IMR-90 (cell line): ENCODE measurements at regions not wholly inside any gene's neighbourhood (a gene's known extent, or its start where the extent isn't known, plus 50 kb on each side); places are given as distances from the start of the nearest gene placed in this dataset.

Experiments
- ATAC-seq: fragments of 200-7000 bp; cut with Tn5 transposase; 2 replicates; pipeline ENCODE4 v1.9.1; 2020; ENCODE audit warnings: low read depth, mild to moderate bottlenecking, moderate library complexity
- BruUV-seq: library from RNA; stranded (reverse); fragments of 400-500 nt; replicated peaks from 2 replicates; lab custom pipeline; 2021; lab: Mats Ljungman, UMichigan
- CTCF ChIA-PET: fragments of 300-600 bp; formaldehyde crosslinking; extraction: SDS; loops from one replicate; lab custom pipeline; 2021; ENCODE audit warnings: antibody characterized with exemption; lab: Yijun Ruan, JAX
- POLR2A ChIA-PET: fragments of 300-600 bp; sonication (Branson Sonifier 250); formaldehyde crosslinking; loops from one replicate; lab custom pipeline; 2022; ENCODE audit warnings: antibody characterized with exemption; ENCODE audit not compliant: unreplicated experiment; lab: Charles Lee
- DNase-seq: peaks from one replicate; pipeline ENCODE4 v3.0.0; 2013
- H2AFZ ChIP-seq: replicated peaks from 2 replicates; pipeline ENCODE3; 2013; ENCODE audit warnings: low read length, mild to moderate bottlenecking; ENCODE audit not compliant: poor library complexity
- H2AK5ac ChIP-seq: 2 replicates; pipeline ENCODE4 v1.6.1; 2013; ENCODE audit warnings: low read depth, low read length, inconsistent platforms
- H2AK9ac ChIP-seq: replicated peaks from 2 replicates; pipeline ENCODE3; 2013; ENCODE audit warnings: mild to moderate bottlenecking, low read depth, low read length, moderate library complexity; ENCODE audit not compliant: poor library complexity
- H2BK120ac ChIP-seq: 2 replicates; pipeline ENCODE4 v1.6.1; 2013; ENCODE audit warnings: low read depth, low read length, inconsistent platforms
- H2BK15ac ChIP-seq: 3 replicates; pipeline ENCODE4 v1.6.1; 2013; ENCODE audit warnings: low read depth, low read length, inconsistent platforms
- H2BK20ac ChIP-seq: 2 replicates; pipeline ENCODE4 v1.6.1; 2013; ENCODE audit warnings: low read depth, mild to moderate bottlenecking, inconsistent platforms, low read length, moderate library complexity
- H2BK5ac ChIP-seq: 2 replicates; pipeline ENCODE4 v1.6.1; 2013; ENCODE audit warnings: mild to moderate bottlenecking, low read depth, low read length, inconsistent platforms; ENCODE audit not compliant: poor library complexity, severe bottlenecking
- H3K14ac ChIP-seq: replicated peaks from 2 replicates; pipeline ENCODE4 v1.6.1; 2013; ENCODE audit warnings: low read depth, low read length, inconsistent platforms
- H3K18ac ChIP-seq: 2 replicates; pipeline ENCODE4 v1.6.1; 2013; ENCODE audit warnings: low read depth, low read length, control low read depth
- H3K23ac ChIP-seq: 2 replicates; pipeline ENCODE4 v1.6.1; 2013; ENCODE audit warnings: low read depth, low read length, inconsistent platforms
- H3K27ac ChIP-seq: 2 replicates; pipeline ENCODE4 v1.5.1; 2013; ENCODE audit warnings: mild to moderate bottlenecking, control low read depth, low read length; ENCODE audit not compliant: insufficient read depth
- H3K27me3 ChIP-seq: 2 replicates; pipeline ENCODE4 v1.6.1; 2013; ENCODE audit warnings: low read length; ENCODE audit not compliant: control insufficient read depth, insufficient read depth
- H3K36me3 ChIP-seq: 2 replicates; pipeline ENCODE4 v1.6.1; 2013; ENCODE audit warnings: low read length, mixed read lengths; ENCODE audit not compliant: control insufficient read depth, insufficient read depth
- H3K4ac ChIP-seq: 2 replicates; pipeline ENCODE4 v1.6.1; 2013; ENCODE audit warnings: low read depth, low read length, inconsistent platforms
- H3K4me1 ChIP-seq: 2 replicates; pipeline ENCODE4 v1.6.1; 2013; ENCODE audit warnings: low read length, mixed read lengths; ENCODE audit not compliant: control insufficient read depth, insufficient read depth
- H3K4me2 ChIP-seq: 2 replicates; pipeline ENCODE4 v1.6.1; 2013; ENCODE audit warnings: low read depth, mild to moderate bottlenecking, control low read depth, low read length, moderate library complexity
- H3K4me3 ChIP-seq: 2 replicates; pipeline ENCODE4 v1.5.1; 2013; ENCODE audit warnings: low read depth, mild to moderate bottlenecking, control low read depth, low read length, moderate library complexity; ENCODE audit not compliant: insufficient read depth
- H3K56ac ChIP-seq: 2 replicates; pipeline ENCODE4 v1.6.1; 2013; ENCODE audit warnings: low read length, inconsistent platforms; ENCODE audit not compliant: insufficient read depth; ENCODE audit errors: extremely low read depth
- H3K79me1 ChIP-seq, 2 experiments: 2 replicates each; pipeline ENCODE4 v1.6.1; 2013; ENCODE audit warnings: low read length in 2 of 2, inconsistent platforms in 1 of 2, low read depth in 1 of 2
- H3K9ac ChIP-seq: 2 replicates; pipeline ENCODE4 v1.6.1; 2013; ENCODE audit warnings: low read depth, low read length, control low read depth
- H3K9me1 ChIP-seq: 2 replicates; pipeline ENCODE4 v1.6.1; 2013; ENCODE audit warnings: low read length, inconsistent platforms; ENCODE audit not compliant: insufficient read depth
- H3K9me3 ChIP-seq: 2 replicates; pipeline ENCODE4 v1.6.1; 2013; ENCODE audit warnings: low read length; ENCODE audit not compliant: control insufficient read depth, insufficient read depth
- H4K20me1 ChIP-seq: 2 replicates; pipeline ENCODE4 v1.6.1; 2013; ENCODE audit warnings: low read length, inconsistent platforms; ENCODE audit not compliant: insufficient read depth
- H4K5ac ChIP-seq: 2 replicates; pipeline ENCODE4 v1.6.1; 2013; ENCODE audit warnings: mild to moderate bottlenecking, low read depth, low read length, control low read depth
- H4K8ac ChIP-seq, 2 experiments: 2 replicates each; pipeline ENCODE4 v1.6.1; 2013; ENCODE audit warnings: low read depth in 2 of 2, low read length in 2 of 2, control low read depth in 1 of 2, inconsistent platforms in 1 of 2
- H4K91ac ChIP-seq: 2 replicates; pipeline ENCODE4 v1.6.1; 2013; ENCODE audit warnings: low read depth, low read length, inconsistent platforms; ENCODE audit not compliant: insufficient read depth
- BHLHE40 ChIP-seq: fragments of 150-350 bp; IDR thresholded peaks from 2 replicates; pipeline ENCODE4 v1.6.1; 2016; ENCODE audit warnings: mild to moderate bottlenecking, low read depth, low read length
- CEBPB ChIP-seq: IDR thresholded peaks from 2 replicates; pipeline ENCODE4 v1.6.1; 2012; ENCODE audit warnings: low read depth, low read length, improper control_type of control experiment
- CHD1 ChIP-seq: IDR thresholded peaks from 2 replicates; pipeline ENCODE4 v1.6.1; 2012; ENCODE audit warnings: low read depth, low read length, improper control_type of control experiment
- FOS ChIP-seq: fragments of 150-350 bp; IDR thresholded peaks from 2 replicates; pipeline ENCODE4 v1.6.1; 2016; ENCODE audit warnings: low read depth, low read length
- MAFK ChIP-seq: IDR thresholded peaks from 2 replicates; pipeline ENCODE4 v1.6.1; 2012; ENCODE audit warnings: low read depth, low read length, improper control_type of control experiment
- MAZ ChIP-seq: IDR thresholded peaks from 2 replicates; pipeline ENCODE4 v1.6.1; 2012; ENCODE audit warnings: low read depth, mild to moderate bottlenecking, low read length, improper control_type of control experiment, moderate library complexity, borderline replicate concordance
- MXI1 ChIP-seq: IDR thresholded peaks from 2 replicates; pipeline ENCODE4 v1.6.1; 2012; ENCODE audit warnings: low read depth, mild to moderate bottlenecking, low read length, moderate library complexity, borderline replicate concordance
- NFE2L2 ChIP-seq: fragments of 150-350 bp; IDR thresholded peaks from 2 replicates; pipeline ENCODE4 v1.6.1; 2016; ENCODE audit warnings: low read depth, mild to moderate bottlenecking, low read length
- POLR2A ChIP-seq: IDR thresholded peaks from 2 replicates; pipeline ENCODE4 v1.6.1; 2012; ENCODE audit warnings: mild to moderate bottlenecking, low read depth, low read length
- RAD21 ChIP-seq: IDR thresholded peaks from 2 replicates; pipeline ENCODE4 v1.6.1; 2012; ENCODE audit warnings: low read length, improper control_type of control experiment
- RFX5 ChIP-seq: IDR thresholded peaks from 2 replicates; pipeline ENCODE4 v1.8.0; 2012; ENCODE audit warnings: low read depth, mild to moderate bottlenecking, low read length, moderate library complexity
- SMC3 ChIP-seq: fragments of 150-350 bp; IDR thresholded peaks from 2 replicates; pipeline ENCODE4 v1.6.1; 2016; ENCODE audit warnings: low read depth, mild to moderate bottlenecking, antibody characterized with exemption, low read length, moderate library complexity
- WGBS, 2 experiments: methylation state at CpG; one replicate each; pipeline versions ENCODE4 v1.1.5 to v1.1.7; 2013; ENCODE audit warnings: missing lambda C conversion rate in 2 of 2; ENCODE audit not compliant: insufficient read length in 1 of 2; ENCODE audit errors: extremely low coverage in 2 of 2; 5-methylcytosine and 5-hydroxymethylcytosine counted together
- dilution Hi-C: fragments of 300-500 bp; cut with HindIII; formaldehyde crosslinking; loops from one replicate; pipeline ENCODE4 v1.14.3; 2018; ENCODE audit warnings: low sequenced_read_pairs; ENCODE audit not compliant: unreplicated experiment
- in situ Hi-C: fragments of 300-500 bp; cut with MboI; formaldehyde crosslinking; loops from 3 replicates; pipeline ENCODE4 v1.14.3; 2019; ENCODE audit warnings: low sequenced_read_pairs, inconsistent platforms, mixed read lengths
- intact Hi-C: fragments of 100-400 bp; cut with micrococcal nuclease; formaldehyde crosslinking; loops from 2 replicates; pipeline ENCODE4 v1.10.0; 2022
- TF ChIP-seq, protein P1 (sequence below): fragments of 150-350 bp; IDR thresholded peaks from 2 replicates; pipeline ENCODE4 v1.6.1; 2017; ENCODE audit warnings: mild to moderate bottlenecking, antibody characterized with exemption, low read length, low read depth
- TF ChIP-seq, protein P2 (sequence below): fragments of 150-350 bp; IDR thresholded peaks from 2 replicates; pipeline ENCODE4 v1.6.1; 2016; ENCODE audit warnings: low read depth, mild to moderate bottlenecking, low read length, moderate library complexity, borderline replicate concordance

DNA sequence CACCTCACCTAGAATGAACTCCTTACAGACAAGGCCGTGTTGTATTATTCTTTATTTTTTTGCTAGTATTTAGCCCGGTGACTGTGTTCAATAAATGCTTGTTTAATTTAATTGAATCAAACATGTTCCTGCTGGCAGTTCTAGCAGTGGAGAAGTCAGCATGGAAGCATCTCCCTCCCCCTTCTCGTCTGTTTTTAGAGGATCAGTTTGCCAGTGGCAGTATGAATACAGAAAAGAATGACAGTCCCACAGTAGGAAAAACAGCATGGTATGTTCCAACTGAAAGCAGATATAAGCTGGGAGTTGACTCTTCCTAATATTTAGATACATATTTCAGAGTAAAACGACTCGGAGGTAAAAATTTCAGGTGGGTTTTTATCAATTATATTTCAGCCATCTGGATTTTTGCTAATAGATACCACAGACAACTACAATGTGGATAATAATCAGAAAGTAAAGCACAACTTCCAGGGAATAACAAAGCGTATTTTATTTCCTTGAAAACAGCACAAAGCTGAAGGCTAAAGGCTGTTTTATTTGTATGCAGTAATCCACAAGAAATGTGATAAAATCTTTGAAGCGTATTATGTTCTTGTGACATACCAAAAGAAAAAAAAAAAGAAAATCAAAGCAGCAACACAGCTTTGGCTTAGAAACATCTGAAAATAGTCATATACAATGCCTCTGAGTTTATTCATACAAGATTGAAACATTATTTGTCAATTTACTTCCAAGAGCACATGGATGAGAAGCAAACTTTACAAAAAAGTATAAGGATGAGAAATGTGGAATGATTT is 244.5 kb upstream of the KCNMB2 start:
- DNase-seq = no peak
- Histone ChIP-seq H3K79me1 (no peaks in the 10 kb centered on the region), H4K20me1 (no peaks in the 10 kb centered on the region), H2BK120ac (no peak overlapping the region), H3K4me1 (no peaks in the 10 kb centered on the region; the same call in 1 of the 2 replicates), H4K5ac (no peak overlapping the region), H3K4ac (no peak overlapping the region), H3K36me3 (no peaks in the 10 kb centered on the region), H2BK5ac (no peak overlapping the region), H3K23ac (no peak overlapping the region), H2BK20ac (no peak overlapping the region), H3K4me2 (no peak overlapping the region), H3K9ac (no peak overlapping the region), H3K4me3 (no peak overlapping the region), H2BK15ac (no peak overlapping the region), H4K91ac (no peak overlapping the region), H3K14ac (no peak overlapping the region), H3K56ac (no peak overlapping the region), H3K9me3 (0 out of 2 replicates have a peak, but pooled peaks cover 2% of the 10 kb centered on the region), H4K8ac (no peak overlapping the region), H3K27me3 (no peaks in the 10 kb centered on the region), H3K18ac (no peak overlapping the region), H3K27ac (no peak overlapping the region), H2AFZ (no peak overlapping the region), H2AK9ac (no peak overlapping the region), H2AK5ac (no peak overlapping the region), H3K9me1 (no peaks in the 10 kb centered on the region)
- dilution Hi-C loops (no loop called here), in situ Hi-C loops (no loop called here), intact Hi-C loops (no loop called here)
- ATAC-seq = no peak
- ChIA-PET CTCF (no interaction called here), POLR2A (no interaction called here)
- WGBS, 2 experiments = no CpG with 5 or more reads among the region's 7 CpGs
- BruUV-seq = no TSS peak
- no peak for TF ChIP-seq RFX5
- no peak for TF ChIP-seq MXI1
- no peak for TF ChIP-seq NFE2L2
- no peak for TF ChIP-seq BHLHE40
- no peak for TF ChIP-seq CEBPB
- no peak for TF ChIP-seq SMC3
- TF ChIP-seq FOS = no peak
- TF ChIP-seq CHD1 = no peak
- TF ChIP-seq, protein P1, sequence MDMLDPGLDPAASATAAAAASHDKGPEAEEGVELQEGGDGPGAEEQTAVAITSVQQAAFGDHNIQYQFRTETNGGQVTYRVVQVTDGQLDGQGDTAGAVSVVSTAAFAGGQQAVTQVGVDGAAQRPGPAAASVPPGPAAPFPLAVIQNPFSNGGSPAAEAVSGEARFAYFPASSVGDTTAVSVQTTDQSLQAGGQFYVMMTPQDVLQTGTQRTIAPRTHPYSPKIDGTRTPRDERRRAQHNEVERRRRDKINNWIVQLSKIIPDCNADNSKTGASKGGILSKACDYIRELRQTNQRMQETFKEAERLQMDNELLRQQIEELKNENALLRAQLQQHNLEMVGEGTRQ = no peak
- TF ChIP-seq, protein P2, sequence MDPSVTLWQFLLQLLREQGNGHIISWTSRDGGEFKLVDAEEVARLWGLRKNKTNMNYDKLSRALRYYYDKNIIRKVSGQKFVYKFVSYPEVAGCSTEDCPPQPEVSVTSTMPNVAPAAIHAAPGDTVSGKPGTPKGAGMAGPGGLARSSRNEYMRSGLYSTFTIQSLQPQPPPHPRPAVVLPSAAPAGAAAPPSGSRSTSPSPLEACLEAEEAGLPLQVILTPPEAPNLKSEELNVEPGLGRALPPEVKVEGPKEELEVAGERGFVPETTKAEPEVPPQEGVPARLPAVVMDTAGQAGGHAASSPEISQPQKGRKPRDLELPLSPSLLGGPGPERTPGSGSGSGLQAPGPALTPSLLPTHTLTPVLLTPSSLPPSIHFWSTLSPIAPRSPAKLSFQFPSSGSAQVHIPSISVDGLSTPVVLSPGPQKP = no peak
- TF ChIP-seq RAD21 = no peak
- TF ChIP-seq POLR2A = no peak
- TF ChIP-seq MAFK = no peak
- TF ChIP-seq MAZ = no peak
